GM18868 (cell line): ENCODE measurements at regions not wholly inside any gene's neighbourhood (a gene's known extent, or its start where the extent isn't known, plus 50 kb on each side); places are given as distances from the start of the nearest gene placed in this dataset.

Source experiments
- ATAC-seq: cut with Tn5 transposase; IDR thresholded peaks from one replicate; pipeline ENCODE4 v1.9.1; 2021; ENCODE audit warnings: mild to moderate bottlenecking, moderate library complexity; ENCODE audit not compliant: unreplicated experiment

GRCh38 chr14:85400678-85401077 lies 129.3 kb upstream of the FLRT2 start:
- ATAC-seq: no peak

DNA sequence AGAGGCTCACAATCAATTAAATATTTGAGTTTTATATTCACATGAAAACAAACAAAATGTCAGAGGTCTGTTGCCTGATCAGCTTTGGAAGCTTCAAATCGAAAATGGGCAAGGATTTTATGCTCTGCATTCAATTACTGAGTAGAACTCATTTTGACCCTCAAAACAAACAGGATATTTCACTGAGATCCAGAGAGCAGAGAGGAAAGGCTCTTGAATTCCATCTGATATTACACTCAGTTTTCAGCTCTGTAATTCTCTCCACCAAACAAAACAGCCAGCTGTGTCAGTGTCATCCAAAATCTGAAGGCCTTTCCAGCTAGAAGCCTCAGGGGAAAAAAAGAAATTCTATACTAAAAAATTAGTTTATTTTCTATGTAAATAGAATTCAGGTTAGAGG lies 128.6 kb upstream of the FLRT2 start:
- ATAC-seq: no peak

GRCh38 chr14:85402569-85403162 lies 127.3 kb upstream of the FLRT2 start:
- ATAC-seq: no peak

DNA sequence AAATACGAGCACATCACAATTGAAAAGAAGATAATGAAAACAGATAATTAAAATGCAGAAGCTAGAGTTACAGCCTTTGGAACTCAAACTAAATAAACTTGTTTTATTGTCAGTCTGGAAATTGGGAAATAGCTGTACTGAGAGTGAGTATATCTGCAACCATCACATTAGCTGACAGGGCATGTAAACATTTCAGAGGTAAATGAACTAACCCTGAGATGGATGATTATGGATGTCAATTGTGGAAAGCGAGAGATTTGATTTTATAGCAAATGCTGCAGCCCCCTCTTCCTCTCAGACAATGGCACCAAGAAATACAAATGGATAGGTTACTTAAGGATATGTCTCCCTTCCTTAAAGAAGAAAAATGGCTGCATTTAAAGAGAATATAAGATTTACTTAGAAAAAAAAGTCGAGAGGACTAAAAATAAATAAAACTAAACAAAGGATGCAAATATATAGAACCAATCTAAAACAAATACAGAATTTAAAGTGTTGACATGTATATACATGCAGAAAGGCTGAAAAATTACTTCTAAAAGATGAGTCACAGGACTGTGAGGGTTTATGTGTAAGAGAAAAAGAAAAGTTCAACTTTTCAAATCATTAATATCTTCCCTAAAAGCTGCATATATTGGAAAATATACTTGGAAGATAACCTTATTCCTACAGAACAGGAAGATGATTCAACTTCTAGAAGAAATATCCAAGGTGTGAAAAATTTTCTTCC lies 120.3 kb upstream of the FLRT2 start:
- ATAC-seq: no peak

DNA sequence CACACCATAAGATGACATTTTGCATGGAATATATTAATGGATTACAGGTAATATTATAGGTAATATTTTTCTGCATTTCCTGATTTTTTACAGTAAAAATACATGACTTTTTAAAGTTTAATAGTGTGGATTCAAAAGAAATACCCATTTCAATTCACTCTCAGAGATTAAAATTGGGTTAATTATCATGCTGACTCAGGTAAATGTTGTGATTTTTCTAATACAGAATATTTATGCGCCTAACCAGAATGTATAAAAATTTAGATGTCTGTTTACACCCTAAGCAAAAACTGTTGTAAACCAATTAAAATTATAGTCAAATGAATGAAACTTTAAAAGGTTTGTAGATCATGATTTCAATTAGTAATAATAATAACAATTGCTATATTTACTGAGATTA lies 117.2 kb upstream of the FLRT2 start:
- ATAC-seq: no peak

DNA sequence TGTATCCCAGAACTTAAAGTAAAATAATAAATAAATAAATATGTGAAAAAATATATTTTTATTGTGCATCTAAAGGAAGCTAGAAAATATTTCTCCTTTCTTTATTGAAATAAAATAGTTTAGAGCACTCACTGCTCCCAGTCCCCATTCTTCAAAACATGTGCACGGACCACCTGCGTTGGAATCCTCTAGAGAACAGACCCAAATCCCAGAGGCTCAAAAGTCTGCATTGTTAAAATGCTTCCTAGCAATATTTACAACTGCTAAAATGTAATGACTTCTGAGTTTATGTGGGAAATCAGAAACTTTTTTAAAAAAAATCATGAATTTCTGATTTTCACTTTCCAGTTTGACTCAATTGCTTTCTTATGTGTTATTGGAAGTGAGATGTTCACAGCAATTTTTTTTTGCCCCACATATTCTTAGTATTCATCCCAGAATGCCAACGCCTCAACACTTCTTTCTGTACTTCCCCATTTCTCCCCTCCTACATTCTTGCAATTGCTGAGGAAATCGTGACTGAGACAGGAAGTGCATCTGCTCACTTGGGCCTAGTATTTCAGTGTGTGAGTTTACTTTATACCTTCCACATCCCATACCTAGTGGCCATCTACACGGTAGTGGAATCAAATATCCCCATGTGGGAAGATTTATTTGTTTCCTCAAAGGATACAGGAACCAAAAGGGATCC lies 116.0 kb upstream of the FLRT2 start:
- no peak for ATAC-seq

DNA sequence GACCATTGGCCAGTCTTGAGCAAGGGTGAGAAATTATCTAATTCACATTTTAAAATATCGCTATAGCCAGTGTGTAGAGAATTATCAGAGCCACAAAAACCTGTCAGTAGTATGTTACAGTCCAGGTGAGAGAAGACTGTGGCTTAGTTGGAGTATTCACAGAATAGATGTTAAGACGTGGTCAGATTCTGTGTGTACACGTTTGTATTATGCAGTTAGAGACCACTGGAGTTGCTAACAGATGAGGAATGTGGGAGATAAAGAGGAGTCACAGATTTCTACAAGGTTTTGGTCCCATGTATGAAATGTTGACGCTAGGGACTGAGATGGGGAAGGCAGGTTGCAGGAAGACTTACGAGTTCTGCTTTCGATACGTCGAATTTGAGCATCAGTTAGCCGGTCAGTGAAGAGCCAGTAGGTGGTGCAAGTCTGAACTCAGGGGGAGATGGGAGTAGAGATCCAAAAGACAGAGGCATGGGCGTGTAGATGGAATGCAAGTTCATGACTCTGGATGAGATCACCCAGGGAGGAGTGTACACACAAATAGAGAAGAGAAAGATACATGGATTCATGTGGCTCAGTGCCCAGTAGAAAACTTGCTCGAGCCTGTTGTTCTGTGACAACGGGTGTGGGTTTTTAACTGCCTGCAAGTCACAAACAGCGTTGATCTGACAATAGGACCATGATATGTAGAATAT lies 114.8 kb upstream of the FLRT2 start:
- no peak for ATAC-seq

DNA sequence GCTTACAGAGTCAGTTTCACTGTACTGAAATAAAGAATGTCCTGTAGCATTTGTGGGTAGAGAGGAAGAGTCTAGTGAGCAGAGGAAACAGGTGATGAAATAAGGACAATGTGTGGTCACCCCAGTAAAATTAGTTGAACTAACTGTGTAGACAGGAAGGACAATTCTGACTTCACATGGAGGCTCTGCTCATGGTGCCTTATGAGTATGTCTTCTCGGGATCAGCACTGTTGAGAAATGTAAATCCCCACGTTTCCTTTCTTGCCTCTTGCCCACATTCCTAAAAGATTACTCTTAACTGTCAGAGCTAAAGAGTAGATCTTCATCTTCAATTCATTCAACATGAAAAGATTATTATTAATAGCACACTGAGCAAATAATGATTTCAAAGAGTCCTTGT lies 113.2 kb upstream of the FLRT2 start:
- no peak for ATAC-seq

DNA sequence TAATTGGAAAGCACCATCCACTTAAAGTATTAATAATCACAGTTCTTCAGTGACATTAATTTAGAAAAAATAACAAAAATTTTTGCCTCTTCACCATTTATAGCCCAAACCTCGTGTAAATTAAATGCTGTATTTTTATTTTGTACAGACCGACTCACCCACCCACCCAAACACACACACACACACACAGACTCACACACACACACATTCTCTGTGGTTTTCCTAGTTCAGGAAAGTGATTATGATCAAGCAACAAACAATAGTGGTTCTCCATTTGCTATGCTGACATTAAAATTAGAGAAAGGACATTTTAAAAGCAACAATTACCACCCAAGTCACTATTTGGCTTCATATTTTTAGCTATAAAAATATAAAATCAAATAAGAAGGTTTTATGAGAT lies 112.5 kb upstream of the FLRT2 start:
- no peak for ATAC-seq

DNA sequence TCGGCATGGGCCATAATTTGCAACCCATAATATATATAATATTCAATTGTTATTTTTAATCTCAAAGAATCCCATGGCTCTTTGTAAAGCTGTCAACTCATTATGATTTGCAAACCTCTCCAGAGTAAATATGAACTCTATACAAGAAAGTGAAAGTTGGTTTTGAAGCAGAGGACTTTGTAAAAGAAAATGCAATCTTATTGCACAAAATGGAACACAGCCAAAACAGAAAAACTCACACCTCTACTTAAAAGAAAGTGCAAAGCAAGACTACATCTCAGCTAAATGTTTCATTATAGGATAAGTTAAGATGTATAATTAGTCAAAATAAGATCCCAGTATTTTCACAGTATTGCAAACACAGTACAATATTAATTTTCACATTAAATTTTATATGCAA lies 111.2 kb upstream of the FLRT2 start:
- no peak for ATAC-seq

- ATAC-seq: no peak
These were observed 109.7 kb upstream of the FLRT2 start for GRCh38 chr14:85420278-85420677.

- no peak for ATAC-seq
These were observed 109.2 kb upstream of the FLRT2 start for GRCh38 chr14:85420707-85421106.

- no peak for ATAC-seq
These were observed 108.6 kb upstream of the FLRT2 start for GRCh38 chr14:85421186-85421877.

DNA sequence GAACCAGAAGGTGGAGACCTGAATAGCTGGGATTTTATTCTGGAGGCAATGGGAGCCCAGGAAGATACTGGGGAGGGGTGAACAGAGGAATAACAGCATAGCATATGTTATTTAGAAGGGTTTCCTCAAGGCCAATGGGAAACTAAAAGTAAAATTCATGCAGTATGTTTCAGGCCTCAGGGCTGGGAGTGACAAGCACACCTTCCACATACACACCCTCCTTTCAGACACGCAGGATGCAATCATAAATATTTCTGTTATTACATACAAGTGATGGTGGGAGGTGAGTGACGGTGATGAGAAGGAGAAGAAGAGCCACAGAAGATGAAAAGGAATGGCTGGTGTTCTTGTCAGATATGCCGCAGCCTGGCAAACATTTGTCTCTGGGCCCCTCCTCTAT lies 106.1 kb upstream of the FLRT2 start:
- ATAC-seq: no peak

DNA sequence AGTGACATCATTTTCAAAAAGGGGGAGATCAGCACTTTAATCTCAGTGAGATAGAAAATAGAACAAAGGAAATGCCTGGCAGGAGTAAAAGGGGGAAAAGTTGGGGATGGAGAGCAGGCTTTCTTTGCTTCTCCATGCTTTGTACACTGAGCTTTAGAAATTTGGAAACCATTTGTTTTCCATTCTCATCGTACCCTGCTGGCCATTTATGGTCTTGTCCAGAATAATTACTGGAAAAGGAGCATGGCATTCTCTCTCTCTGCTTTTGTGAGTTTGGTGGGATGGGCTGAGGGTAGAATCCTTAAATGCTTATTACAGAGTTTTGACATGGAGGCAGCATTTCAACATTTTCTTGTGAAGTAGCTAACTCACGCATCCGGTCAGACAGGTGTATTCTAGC lies 104.4 kb upstream of the FLRT2 start:
- ATAC-seq: no peak

GRCh38 chr14:85426068-85426935 lies 103.6 kb upstream of the FLRT2 start:
- no peak for ATAC-seq

DNA sequence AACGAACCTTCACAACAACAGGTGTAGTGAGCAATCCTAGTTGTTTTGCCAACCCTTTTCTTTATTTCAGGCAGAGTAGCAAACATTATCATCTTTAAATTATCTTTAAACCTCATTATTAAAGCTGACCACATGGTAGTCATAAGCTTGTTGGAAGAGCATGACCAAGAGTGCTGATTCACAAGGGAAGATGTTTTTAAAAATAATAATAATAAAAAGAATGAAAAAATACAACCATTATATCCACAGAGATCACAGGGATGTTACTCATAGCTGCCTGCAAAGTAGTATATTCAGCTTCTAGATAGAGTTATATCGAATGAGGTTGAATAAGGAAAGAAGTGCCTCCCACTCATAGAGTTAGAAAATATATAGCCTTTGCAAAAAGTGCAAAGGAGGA lies 101.0 kb upstream of the FLRT2 start:
- no peak for ATAC-seq

DNA sequence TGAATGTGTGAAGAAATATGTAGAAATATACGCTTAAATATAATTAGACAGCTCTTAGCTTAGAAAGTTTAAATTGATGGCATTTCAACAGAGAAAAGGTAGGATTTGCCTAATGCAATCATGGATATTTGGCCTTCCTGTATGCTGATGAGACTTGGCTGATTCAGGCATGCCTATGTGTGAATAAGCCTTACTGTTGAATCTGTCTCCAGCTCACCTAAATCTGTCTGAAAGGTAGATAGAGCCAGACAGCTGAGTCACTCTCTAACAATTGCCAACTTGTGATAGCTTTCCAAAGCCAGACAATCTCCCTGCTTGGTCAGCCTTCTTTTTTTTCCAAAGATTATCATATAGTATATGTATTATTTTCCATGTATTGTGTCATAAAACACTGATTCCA lies 92.8 kb upstream of the FLRT2 start:
- no peak for ATAC-seq

DNA sequence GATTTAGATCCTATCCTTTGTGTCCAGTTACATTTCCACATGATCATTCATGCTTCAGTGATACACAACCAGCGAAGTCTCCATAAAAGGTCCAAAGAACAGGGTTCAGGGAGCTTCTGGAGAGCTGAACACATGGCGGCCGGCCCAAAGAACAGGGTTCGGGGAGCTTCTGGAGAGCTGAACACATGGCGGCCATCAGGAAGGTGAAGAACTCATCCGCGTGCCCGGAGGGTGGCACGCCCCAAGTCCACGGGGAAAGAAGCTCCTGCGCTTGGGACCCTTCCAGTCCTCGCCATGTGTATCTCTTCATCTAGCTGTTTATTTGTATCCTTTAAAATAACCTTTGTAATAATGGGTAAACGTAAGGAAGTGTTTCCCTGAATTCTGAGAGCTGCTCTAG lies 91.9 kb upstream of the FLRT2 start:
- ATAC-seq: no peak

DNA sequence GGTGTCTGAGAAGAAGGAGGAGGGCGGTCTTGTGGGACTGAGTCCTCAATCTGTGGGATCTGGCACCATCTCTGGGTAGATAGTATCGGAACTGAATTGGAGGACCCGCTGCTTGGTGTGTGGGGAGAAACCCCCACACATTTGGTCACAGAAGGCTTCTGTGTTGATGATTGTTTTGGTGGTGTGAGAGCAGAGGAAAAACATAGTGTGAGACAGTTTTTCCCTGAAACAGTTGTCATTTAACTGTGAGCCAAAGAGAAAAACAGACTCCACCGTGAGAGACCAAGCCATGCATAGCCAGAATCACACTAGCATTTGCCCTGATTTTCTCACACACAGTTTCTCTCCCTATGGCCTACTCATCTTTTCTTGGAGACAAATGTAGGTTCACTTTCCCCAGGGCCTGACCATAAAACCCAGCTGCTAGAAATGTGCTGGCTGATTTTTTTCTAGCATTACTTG lies 91.4 kb upstream of the FLRT2 start:
- no peak for ATAC-seq
